HG02610 (cell line): ENCODE measurements at regions not wholly inside any gene's neighbourhood (a gene's known extent, or its start where the extent isn't known, plus 50 kb on each side); places are given as distances from the start of the nearest gene placed in this dataset.
"Not testable (repeated sequence)": the region's sequence is repeated elsewhere in the genome, so short reads cannot be mapped to it uniquely, and the experiment has no call there.

Source experiments
- ATAC-seq: cut with Tn5 transposase; IDR thresholded peaks from one replicate; pipeline ENCODE4 v1.9.1; 2021; ENCODE audit warnings: mild to moderate bottlenecking, moderate library complexity; ENCODE audit not compliant: unreplicated experiment

DNA sequence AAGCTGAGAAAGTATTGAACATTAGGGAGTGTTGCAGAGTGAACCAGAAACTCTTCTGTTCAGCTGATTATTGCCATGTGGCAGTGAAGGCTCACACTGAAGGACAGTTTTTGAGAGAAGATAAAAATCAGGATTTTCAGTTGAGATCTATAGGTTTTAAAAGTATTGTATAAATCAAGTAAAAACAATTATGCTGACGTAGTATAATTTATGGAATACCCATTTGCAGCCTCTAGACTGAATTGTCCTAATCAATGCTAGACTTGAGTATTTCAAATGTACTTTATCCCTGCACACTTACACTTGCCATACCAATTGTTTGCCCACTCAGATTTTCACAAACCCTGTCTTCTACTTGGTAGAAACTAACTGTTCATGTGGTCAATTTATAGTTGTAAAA lies 245.8 kb downstream of the FRK start:
- ATAC-seq: no peak

DNA sequence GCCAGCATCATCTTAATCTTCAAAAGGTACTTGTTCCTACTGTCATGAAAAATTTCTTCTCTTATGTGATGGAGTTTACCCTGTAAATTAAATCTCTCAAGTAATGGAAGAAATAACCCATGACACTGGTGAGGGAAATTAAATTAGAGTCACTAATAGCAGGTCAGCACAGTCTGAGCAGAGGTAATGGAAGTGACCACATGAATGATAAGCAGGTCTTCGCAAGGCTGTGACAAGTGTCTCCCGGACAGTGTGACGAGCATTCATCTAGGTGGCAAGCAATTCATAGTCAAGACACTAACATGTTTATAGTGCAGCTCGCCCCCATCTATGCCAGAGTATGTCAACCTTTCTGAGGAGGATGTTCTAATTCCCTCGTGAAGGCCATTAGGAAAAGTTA lies 249.2 kb downstream of the FRK start:
- ATAC-seq: no peak

DNA sequence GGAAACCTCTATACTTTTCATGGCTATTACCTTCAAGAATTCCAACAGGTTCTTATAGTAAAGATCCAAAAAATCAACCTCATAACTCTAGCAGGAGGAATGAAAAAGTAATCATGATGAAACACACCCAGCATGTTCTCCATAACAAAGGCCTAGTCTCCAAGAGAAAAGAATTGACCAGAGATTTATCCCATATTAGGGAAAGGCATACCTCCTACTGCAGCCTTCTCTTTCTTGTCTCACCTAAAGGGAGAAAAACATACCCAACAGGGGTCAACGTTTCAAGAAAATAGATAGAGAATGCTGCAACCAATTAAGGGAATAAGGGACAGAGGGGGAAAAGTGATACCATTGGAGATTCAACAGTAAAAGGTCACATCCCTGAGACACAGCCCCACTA lies 262.5 kb downstream of the FRK start:
- no peak for ATAC-seq

DNA sequence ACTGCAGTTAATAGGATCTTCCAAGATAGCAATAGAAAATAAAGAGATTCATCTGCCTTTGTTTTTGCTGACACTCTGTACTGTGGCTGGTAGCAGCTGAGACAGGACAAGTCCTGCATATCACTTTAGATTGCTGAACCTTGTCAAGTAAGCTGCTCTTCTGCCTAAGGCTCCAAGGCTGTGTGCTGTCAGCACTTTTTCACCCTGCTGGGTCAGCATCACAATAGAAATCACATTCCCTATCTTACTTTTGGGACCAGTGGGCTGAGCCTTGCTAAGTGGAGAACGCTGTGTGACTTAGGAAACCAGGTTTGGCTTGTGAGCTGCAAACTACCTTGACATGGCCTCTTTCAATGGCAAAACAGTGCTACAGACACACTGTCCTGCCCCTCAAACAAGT lies 263.9 kb downstream of the FRK start:
- ATAC-seq: no peak

DNA sequence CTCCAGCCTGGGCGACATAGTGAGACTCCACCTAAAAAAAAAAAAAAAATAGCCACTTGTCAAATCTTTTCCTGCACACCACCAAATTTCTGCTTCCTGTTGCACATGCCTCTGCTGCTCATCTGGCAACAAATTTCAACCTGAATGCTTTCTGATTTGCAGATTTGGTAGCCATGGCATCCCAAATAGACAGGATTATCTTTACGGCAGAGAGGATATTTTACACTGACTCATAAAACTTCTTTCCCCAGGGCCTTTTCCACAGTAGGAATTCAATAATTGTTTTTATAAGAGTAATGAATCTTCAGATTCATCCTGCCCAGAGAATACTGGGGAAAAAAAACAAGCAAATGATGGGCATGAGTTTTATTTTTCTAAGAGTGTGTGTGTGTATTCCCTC lies 264.6 kb downstream of the FRK start:
- ATAC-seq: no peak

DNA sequence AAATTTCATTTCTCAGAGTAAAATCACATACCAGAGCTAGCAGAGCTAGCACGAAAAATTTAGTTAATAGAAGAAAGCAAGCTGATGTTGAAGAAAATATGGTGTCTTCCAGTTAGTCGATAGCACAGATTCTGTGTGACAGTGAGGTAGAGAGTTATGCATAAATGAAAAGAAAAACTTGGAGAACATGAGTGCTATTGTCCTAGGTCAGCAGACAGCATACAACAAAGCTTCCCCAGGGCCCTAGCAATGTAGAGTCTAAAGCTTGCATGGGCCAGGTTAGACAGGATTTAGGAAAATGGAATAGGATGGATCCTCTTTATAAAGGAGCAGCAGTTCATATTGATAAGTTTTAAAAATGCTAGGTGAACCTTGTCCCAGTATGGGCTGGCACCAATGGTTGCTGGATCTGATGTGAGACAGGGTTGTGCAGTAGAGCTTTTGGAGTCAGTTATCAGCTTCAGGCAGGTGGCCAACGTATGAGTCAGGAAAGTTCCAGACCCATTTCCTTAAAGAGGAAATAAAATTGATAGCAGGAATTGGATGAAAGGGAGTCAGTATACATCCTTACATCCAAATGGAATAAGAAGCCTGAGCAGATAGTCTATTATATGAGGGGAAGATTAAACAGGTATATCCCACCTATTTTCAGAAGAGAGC lies 277.2 kb downstream of the FRK start:
- no peak for ATAC-seq

DNA sequence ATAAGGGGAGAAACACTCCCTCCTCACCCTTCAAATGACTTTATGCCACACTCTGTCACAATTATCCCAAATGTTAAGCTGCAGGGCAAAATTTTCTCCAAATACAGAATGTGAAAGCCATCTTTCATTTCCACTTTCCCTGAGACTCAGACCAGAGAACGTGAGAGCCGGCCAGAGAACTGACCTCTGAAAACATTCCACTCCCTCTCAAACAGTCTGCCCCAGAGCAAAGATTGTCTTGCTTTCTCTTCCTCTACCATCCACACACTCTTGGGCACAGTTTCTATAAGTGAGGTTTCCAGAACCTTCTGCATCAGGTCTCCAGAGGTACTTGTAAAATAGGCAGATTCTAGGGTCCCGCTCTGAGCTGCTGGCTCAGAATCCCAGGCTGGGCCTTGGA lies 278.1 kb downstream of the FRK start:
- no peak for ATAC-seq

DNA sequence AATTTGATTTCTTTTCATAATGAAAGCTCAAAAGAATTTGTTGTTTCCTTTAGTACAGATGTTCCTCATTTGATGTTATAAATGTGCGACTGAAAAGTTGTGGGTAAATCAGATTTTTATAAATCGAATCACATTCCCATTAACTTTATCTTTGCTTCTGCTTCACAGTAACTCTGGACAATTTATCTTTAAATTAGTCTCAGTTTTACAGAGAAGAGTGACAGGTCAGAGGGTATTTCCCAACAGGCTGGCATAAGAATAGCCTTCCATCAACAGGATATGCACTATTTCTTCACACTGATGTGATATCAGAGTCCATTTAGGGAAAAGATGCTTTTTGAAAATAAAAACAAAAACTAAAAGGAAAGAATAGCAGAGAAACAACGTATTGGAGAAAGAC lies 286.9 kb downstream of the FRK start:
- ATAC-seq: no peak

DNA sequence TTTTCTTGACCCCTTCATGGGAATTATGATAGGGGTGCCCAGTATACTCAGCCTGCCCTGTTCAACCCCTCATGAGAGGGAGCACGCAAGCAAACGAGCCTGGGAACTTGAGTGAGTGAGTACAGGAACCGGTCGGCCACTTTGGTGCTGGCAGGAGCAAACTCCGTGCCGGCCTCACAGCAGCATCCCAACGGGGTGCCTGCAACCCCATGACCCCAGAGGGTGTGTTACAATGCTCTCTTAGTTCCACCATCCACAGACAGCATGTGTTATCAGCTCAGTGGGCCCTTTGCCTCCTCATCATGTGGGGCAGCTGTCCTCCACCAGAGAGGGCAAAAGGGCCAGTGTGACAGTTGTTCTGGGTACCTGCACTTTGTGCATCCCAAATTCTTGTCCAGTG lies 289.8 kb downstream of the FRK start:
- ATAC-seq: no peak

DNA sequence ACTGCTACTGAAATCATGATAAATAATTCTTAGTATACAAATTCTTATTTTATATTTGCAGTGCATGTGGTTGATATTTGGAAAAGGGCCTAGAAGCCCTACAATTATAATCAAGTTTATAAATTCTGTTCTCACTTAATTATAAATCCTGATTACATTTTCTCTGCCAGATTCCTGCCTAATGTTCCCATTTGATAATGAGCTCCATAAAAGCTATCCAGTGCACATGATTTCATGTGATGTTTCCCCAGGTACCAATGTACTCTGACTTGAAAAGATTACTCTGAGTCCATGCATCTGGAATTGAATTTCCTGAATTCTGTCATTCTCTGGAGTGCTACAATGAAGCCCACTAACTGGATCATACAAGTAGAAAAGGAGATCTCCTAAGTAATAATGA lies 292.2 kb downstream of the FRK start:
- ATAC-seq: no peak

DNA sequence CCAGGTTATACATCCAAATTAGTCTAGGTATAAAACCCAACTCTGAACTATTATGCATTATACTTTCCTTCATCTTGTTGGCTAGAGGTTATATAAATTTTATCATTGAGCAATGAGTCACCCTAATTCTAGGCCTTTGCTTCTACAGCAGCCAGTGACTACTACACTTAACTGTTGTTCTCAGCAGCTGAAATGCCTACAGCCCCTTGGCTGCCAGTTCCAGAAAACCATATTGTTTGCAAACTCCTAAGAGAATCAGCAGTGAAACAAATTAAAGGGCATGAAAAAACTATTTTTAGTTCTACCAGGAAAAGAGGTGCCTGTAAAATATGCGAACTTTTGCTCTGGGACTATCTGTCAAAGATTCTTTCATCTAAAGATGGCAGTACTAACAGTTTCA lies 292.8 kb downstream of the FRK start:
- ATAC-seq: no peak

DNA sequence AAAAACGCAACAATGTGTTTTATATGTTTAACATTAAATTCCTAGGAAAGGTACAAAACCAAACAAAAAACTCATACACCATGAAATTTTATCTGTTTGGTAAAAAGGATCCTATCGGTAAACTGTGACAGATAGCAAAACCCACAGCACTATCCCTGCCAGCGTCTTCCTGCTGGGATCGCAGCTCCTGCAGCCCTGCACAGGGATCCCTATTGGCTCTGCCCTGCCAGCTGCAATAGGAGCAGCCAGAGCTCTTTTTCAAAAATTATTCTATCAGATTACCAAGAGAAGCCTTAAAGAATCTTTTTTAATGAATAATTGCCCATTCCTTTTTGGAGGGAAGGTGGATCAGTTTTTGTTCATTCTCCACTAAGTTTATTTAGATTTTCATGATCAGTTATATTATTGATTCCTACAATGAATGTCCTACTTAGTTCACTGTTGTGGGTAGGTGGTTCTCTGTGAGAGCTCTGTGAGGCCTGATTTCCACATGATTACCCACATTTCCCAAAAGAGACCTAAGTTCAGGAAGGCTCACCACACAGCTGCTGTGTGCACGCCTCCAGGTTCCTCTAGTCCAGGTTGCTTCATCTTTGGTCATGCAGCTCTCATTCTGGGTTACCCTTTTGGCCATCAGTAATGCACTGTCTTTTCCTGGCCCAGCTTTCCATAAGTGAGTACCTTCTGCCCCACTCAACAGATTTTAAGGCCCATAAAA lies 293.8 kb downstream of the FRK start:
- ATAC-seq: no peak

DNA sequence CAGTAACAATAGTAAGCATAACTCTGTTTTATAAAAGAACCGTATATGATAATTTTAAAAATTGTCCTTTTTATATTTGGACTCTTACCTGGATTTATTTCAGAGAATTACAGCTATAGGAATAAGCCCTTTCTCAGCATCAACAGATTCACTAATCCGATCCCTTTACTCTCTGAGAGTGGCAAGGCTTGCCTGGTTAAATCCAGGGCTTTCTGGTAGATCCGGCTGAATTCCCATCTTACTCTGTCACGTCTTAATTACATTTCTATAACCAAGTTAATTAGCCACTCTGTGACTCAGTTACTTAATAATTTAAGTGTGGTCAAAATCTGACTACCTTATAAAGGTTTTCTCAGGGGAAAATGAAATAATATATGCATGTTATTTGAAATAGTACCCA lies 294.7 kb downstream of the FRK start:
- no peak for ATAC-seq

DNA sequence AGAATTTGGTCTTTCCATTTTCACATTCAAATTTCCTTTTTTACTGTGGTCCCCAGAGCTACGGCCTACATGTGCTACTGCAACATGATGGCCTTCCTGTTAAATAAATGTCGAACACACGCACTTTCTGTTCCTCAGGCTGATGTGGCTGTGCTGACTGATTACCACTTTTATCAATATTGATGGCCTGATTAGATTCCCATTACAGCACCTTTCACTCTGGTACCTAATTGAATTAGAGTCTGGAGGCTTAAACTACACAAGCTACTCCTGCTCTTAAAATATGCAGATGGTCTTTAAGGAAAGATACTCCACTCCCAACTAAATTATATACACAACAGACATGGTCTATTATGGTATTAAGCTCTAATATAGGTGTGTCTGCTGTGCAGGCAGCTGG lies 301.6 kb downstream of the FRK start:
- ATAC-seq: no peak

DNA sequence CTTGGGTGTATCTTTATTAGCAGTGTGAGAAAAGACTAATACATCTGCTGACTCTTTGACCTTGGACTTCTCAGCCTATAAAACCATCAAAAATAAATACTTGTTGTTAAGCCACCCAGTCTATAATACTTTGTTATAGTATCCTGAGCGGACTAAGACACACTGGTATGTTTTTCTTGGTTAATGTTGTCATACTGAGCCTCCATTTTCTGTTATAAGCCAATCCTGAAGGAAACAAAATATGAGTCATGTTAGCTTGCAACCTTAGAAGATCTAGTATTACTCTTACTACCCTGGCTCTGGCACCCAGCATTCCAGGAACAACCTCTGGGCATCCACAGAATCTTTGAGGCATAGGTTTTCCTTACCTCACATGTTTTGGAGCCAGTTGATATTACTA lies 307.2 kb downstream of the FRK start:
- no peak for ATAC-seq

DNA sequence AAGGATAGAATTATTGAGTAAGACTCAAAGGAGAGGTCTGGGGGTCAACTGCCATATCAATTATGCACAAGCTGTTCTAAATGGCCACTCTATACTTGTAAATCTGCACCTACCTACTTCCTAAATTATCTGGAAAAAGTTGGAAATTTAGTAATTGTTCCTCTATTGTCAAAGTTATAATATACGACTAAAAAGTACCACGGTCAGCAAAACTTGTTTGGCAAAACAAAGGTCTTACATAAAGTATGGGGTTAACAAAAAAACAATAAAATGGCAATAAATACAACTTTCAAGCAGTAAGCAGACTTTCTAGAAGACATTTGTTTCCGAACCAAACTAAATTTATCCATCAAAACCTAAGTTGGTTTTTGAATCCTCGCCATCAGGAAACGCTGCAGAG lies 309.7 kb downstream of the FRK start:
- no peak for ATAC-seq

DNA sequence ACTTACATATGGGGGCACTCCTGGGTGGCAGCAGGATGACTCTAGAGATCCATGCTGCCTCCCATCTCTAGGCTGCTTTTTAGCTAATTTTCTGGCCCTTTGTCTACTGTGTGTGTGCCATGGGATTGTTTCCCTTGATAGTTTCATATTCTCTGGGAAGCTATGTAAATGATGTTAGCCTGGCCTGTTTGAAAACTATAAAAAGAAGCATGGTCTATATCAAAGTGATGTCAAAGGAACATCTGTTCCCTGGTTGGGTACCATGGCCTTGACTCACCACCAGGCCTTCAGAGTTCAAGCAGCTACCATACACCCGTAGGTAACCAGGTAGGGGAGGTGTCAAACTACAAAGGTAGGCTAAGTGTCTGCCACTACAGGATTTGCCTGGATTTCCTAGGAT lies 310.4 kb downstream of the FRK start:
- no peak for ATAC-seq

DNA sequence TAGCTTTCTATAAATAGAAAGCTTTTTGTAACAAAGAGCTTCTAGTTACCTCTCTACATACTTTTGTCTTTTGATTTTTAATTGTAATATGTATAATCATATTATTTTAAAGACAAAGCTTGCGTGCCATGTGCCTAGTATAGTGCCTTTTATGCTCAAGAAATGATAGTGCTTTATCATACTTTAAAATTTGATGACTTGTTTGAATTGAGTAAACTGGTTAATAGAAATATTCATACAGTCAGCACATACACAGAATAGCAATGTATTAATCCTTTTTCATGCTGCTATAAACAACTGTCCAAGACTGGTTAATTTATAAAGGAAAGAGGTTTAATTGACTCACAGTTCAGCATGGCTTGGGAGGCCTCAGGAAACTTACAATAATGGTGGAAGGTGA lies 313.0 kb downstream of the FRK start:
- ATAC-seq: no peak

DNA sequence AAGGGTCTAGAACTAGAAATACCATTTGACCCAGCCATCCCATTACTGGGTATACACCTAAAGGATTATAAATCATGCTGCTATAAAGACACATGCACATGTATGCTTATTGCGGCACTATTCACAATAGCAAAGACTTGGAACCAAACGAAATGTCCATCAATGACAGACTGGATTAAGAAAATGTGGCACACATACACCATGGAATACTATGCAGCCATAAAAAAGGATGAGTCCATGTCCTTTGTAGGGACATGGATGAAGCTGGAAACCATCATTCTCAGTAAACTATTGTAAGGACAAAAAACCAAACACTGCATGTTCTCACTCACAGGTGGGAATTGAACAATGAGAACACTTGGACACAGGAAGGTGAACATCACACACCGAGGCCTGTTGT lies 314.1 kb downstream of the FRK start:
- not testable (repeated sequence) for ATAC-seq

DNA sequence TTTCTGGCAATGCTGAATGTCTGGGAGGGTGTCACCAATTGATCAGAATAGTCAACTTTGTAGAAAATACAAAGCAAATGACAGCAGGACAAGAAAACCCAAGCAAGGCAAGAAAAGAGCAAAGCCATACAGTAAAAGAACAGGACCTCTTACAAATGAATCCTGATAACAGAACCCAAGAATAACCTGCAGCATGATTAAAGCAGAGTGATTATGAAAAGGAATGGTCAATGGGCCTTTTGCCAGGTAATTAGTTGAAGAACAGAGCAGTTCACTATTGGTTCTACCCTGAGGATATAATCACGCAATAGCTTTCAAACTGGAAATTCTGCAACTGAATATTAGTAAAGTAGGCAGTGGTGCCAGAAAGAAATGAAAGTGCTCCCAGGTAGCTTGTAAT lies 319.8 kb downstream of the FRK start:
- ATAC-seq: no peak

DNA sequence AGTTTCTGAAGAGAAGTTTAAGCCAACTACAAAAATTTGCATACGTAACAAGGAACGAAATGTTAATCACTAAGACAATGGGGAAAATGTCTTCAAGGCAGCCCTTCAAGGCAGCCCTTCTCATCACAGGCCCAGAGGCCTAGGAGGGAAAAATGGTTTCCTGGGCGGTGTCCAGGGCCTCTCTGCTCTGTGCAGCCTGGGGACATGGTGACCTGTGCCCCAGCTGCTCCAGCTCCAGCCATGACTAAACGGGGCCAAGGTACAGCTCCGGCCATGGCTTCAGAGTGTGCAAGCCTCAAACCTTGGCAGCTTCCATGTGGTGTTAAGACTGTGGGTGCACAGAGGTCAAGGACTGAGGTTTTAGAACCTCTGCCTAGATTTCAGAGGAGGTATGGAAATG lies 325.1 kb downstream of the FRK start:
- no peak for ATAC-seq

DNA sequence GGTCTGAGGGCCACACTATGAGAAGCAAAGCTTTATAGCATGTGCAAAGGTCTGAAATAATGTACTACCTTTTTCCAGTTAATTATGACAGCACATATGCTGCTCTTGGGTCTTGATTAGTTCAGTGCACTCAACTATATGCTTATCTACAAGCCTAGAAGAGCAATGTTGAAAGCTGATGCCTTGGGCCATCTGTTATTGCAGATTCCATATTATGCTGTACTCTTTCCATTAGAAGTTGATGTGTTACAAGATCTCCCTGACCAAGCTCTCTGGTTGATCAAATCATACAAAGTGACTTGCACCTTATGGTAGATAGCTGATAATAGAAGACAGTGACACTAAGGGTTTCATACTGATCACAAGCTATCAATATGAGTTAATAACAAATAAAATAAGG lies 327.3 kb downstream of the FRK start:
- no peak for ATAC-seq

DNA sequence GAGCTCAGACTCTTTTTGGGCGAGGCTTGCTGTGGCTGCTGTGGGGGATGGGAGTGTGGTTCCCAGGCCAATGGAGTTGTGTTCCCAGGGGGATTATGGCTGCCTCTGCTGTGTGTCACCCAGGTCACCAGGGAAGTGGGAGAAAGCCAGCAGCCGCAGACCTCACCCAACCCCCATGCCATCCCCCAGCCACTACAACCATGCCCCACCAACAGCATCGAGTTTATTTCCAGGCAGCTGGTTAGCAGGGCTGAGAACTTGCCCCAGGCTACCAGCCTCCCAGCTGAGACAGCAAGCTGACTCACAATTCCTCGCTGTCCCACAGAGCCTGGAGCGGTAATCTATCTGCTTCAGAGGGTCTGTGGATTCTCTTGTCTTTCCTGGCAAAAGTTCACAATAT lies 331.7 kb downstream of the FRK start:
- ATAC-seq: no peak
